Stimulated activated CD4-positive, alpha-beta T cell treated with anti-CD3 and anti-CD28 coated beads, TNF-alpha, amount 100 ng/mL, for 48 hours (primary cell): ENCODE measurements at regions not wholly inside any gene's neighbourhood (a gene's known extent, or its start where the extent isn't known, plus 50 kb on each side); places are given as distances from the start of the nearest gene placed in this dataset.
"Not testable (repeated sequence)": the region's sequence is repeated elsewhere in the genome, so short reads cannot be mapped to it uniquely, and the experiment has no call there.

Experiments used
- DNase-seq, 3 donors: peaks; one replicate each; pipeline ENCODE4 v3.0.0-alpha.2; 2020; ENCODE audit warnings: low read depth in 3 of 3

GRCh38 chr4:54852054-54852453, 194.3 kb downstream of the KIT start:
- DNase-seq: no peak

GRCh38 chr4:54844911-54845310, 187.2 kb downstream of the KIT start:
- DNase-seq: no peak

- DNase-seq: no peak
Observed at GRCh38 chr4:54843946-54844345, 186.2 kb downstream of the KIT start.

GRCh38 chr4:54843106-54843505, 185.3 kb downstream of the KIT start:
- DNase-seq: no peak

- no peak for DNase-seq
Observed at GRCh38 chr4:54842656-54843055, 184.9 kb downstream of the KIT start.

- DNase-seq: no peak
Observed at GRCh38 chr4:54842226-54842625, 184.5 kb downstream of the KIT start.

- DNase-seq: no peak
Observed at GRCh38 chr4:54840992-54841768, 183.4 kb downstream of the KIT start.

GRCh38 chr4:54840430-54840829, 182.7 kb downstream of the KIT start:
- no peak for DNase-seq

- DNase-seq: no peak
Observed at GRCh38 chr4:54838301-54838700, 180.5 kb downstream of the KIT start.

GRCh38 chr4:54837576-54838140, 179.9 kb downstream of the KIT start:
- no peak for DNase-seq

- DNase-seq: not testable (repeated sequence)
Observed at GRCh38 chr4:54828361-54828760, 170.6 kb downstream of the KIT start.

- DNase-seq: no peak
Observed at GRCh38 chr4:54823616-54824015, 165.9 kb downstream of the KIT start.

GRCh38 chr4:54819034-54819433, 161.3 kb downstream of the KIT start:
- no peak for DNase-seq

GRCh38 chr4:54818481-54818880, 160.7 kb downstream of the KIT start:
- DNase-seq: no peak

GRCh38 chr4:54813674-54814073, 155.9 kb downstream of the KIT start:
- DNase-seq: no peak

GRCh38 chr4:54806351-54806750, 148.6 kb downstream of the KIT start:
- no peak for DNase-seq

GRCh38 chr4:54802336-54802735, 144.6 kb downstream of the KIT start:
- no peak for DNase-seq

GRCh38 chr4:54800831-54801530, 143.2 kb downstream of the KIT start:
- no peak for DNase-seq

- DNase-seq: no peak
Observed at GRCh38 chr4:54794579-54794978, 136.8 kb downstream of the KIT start.

- DNase-seq: no peak
Observed at GRCh38 chr4:54793856-54794422, 136.2 kb downstream of the KIT start.
